PC-9 (cell line): ENCODE measurements at regions not wholly inside any gene's neighbourhood (a gene's known extent, or its start where the extent isn't known, plus 50 kb on each side); places are given as distances from the start of the nearest gene placed in this dataset.

Experiments used
- BruUV-seq: library from RNA; stranded (reverse); fragments of 400-500 nt; replicated peaks from 2 replicates; lab custom pipeline; 2021; lab: Mats Ljungman, UMichigan
- CTCF ChIA-PET: fragments of 300-600 bp; sonication (Branson Sonifier 250); formaldehyde crosslinking; loops from one replicate; lab custom pipeline; 2022; ENCODE audit warnings: antibody characterized with exemption; lab: Charles Lee
- POLR2A ChIA-PET: fragments of 300-600 bp; sonication (Branson Sonifier 250); formaldehyde crosslinking; loops from one replicate; lab custom pipeline; 2022; ENCODE audit warnings: antibody characterized with exemption; ENCODE audit not compliant: unreplicated experiment; lab: Charles Lee
- DNase-seq, 2 experiments: peaks; one replicate each; pipeline versions ENCODE4 v3.0.0 to v3.0.0-alpha.2; 2015 to 2022; ENCODE audit warnings: mixed read lengths in 1 of 2
- H2AFZ ChIP-seq: fragments of 200-600 bp; sonication (generic); 2 replicates; pipeline ENCODE4 v1.8.1; 2017; ENCODE audit warnings: antibody characterized with exemption
- H3F3A ChIP-seq: fragments of 200-600 bp; sonication (generic); 2 replicates; pipeline ENCODE4 v1.8.1; 2017; ENCODE audit warnings: antibody characterized with exemption, mild to moderate bottlenecking, low read depth; ENCODE audit not compliant: insufficient read depth
- H3K27ac ChIP-seq: fragments of 200-600 bp; sonication (generic); 2 replicates; pipeline ENCODE4 v1.6.1; 2016; ENCODE audit warnings: mixed run types
- H3K27me3 ChIP-seq: fragments of 200-600 bp; sonication (generic); 2 replicates; pipeline ENCODE4 v1.6.1; 2016; ENCODE audit warnings: low read depth, mixed run types; ENCODE audit not compliant: insufficient read depth
- H3K36me3 ChIP-seq: fragments of 200-600 bp; sonication (generic); 2 replicates; pipeline ENCODE4 v1.6.1; 2016; ENCODE audit warnings: low read depth, mixed run types
- H3K4me1 ChIP-seq: fragments of 200-600 bp; sonication (generic); replicated peaks from 2 replicates; pipeline ENCODE4 v1.6.1; 2016; ENCODE audit warnings: mixed run types; ENCODE audit not compliant: insufficient read depth
- H3K4me2 ChIP-seq: fragments of 200-600 bp; sonication (generic); 2 replicates; pipeline ENCODE4 v1.6.1; 2017; ENCODE audit warnings: mixed run types
- H3K4me3 ChIP-seq: fragments of 200-600 bp; sonication (generic); 2 replicates; pipeline ENCODE4 v1.6.1; 2016; ENCODE audit warnings: mixed run types
- H3K79me2 ChIP-seq: fragments of 200-600 bp; sonication (generic); 2 replicates; pipeline ENCODE4 v1.6.1; 2017; ENCODE audit warnings: low read depth, mixed run types
- H3K9me2 ChIP-seq: fragments of 200-600 bp; sonication (generic); 2 replicates; pipeline ENCODE4 v1.8.1; 2017; ENCODE audit warnings: mild to moderate bottlenecking; ENCODE audit not compliant: insufficient read depth
- H3K9me3 ChIP-seq: fragments of 200-600 bp; sonication (generic); 2 replicates; pipeline ENCODE4 v1.8.1; 2016; ENCODE audit warnings: low read depth; ENCODE audit not compliant: insufficient read depth
- H4K20me1 ChIP-seq: fragments of 200-600 bp; sonication (generic); 2 replicates; pipeline ENCODE4 v1.8.1; 2017; ENCODE audit not compliant: insufficient read depth
- EZH2 ChIP-seq: fragments of 200-600 bp; sonication (generic); IDR thresholded peaks from 2 replicates; pipeline ENCODE4 v1.8.0; 2017; ENCODE audit warnings: antibody characterized with exemption, low read depth
- intact Hi-C: fragments of 100-400 bp; cut with micrococcal nuclease; formaldehyde crosslinking; loops from one replicate; pipeline ENCODE4 v1.10.0; 2022; ENCODE audit not compliant: unreplicated experiment
- TF ChIP-seq, protein P1 (sequence below): fragments of 200-600 bp; sonication (generic); conservative IDR thresholded peaks from 2 replicates; pipeline ENCODE4 v1.6.1; 2017; ENCODE audit warnings: mixed run types, antibody characterized with exemption, mild to moderate bottlenecking, moderate library complexity

DNA sequence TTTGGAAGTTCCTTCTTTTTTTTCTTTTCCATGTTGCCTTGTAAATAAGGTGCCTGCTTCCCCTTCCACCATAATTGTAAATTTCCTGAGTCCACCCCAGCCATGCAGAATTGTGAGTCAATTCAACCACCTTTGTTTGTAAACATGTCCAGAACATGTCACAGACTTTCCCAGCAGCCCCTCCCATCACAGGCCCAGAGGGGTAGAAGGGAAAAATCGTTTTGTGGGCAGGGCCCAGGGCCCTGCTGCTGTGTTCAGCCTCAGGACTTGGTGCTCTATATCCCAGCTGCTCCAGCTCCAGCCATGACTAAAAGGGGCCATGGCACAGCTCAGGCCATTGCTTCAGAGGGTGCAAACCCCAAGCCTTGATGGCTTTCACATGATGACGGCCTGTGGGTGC, 384.6 kb upstream of the NCAM2 start:
- TF ChIP-seq, protein P1, sequence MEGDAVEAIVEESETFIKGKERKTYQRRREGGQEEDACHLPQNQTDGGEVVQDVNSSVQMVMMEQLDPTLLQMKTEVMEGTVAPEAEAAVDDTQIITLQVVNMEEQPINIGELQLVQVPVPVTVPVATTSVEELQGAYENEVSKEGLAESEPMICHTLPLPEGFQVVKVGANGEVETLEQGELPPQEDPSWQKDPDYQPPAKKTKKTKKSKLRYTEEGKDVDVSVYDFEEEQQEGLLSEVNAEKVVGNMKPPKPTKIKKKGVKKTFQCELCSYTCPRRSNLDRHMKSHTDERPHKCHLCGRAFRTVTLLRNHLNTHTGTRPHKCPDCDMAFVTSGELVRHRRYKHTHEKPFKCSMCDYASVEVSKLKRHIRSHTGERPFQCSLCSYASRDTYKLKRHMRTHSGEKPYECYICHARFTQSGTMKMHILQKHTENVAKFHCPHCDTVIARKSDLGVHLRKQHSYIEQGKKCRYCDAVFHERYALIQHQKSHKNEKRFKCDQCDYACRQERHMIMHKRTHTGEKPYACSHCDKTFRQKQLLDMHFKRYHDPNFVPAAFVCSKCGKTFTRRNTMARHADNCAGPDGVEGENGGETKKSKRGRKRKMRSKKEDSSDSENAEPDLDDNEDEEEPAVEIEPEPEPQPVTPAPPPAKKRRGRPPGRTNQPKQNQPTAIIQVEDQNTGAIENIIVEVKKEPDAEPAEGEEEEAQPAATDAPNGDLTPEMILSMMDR = no peak
- no peak for TF ChIP-seq EZH2
- CTCF ChIA-PET = no interaction called here
- Histone ChIP-seq H3K4me2 (no peak overlapping the region), H3K4me1 (no peaks in the 10 kb centered on the region), H3K79me2 (no peaks in the 10 kb centered on the region), H3K9me2 (no peaks in the 10 kb centered on the region), H3K27ac (no peak overlapping the region), H3K4me3 (no peak overlapping the region), H4K20me1 (no peaks in the 10 kb centered on the region), H3K9me3 (no peaks in the 10 kb centered on the region), H3K27me3 (no peaks in the 10 kb centered on the region), H2AFZ (no peak overlapping the region), H3F3A (no peaks in the 10 kb centered on the region), H3K36me3 (no peaks in the 10 kb centered on the region)
- no TSS peak for BruUV-seq
- intact Hi-C loops = loop anchor here (10.0 kb wide), 1 partner anchor 191 kb away; no protein-coding TSS in a partner anchor
- DNase-seq = no peak
- POLR2A ChIA-PET = no interaction called here

DNA sequence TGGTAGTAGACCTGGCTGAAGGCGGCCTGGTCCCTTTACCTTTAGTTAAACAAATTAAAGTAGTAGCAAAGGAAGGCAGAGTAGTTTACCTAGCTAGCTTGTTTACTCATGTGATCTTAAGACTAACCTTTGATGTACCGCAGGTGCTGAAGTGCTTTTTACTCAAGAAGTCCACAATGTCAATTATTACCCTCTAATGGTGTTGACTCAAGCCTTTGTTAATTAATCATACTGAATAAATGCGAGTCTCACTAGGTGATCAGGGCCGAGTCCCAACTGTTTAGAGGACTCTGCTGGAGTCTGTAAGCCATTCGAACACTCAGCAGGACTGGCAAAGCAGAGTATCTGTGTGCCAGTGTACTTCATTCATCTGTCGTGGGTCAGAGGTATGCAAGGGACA, 381.1 kb upstream of the NCAM2 start:
- ChIA-PET POLR2A (no interaction called here), CTCF (no interaction called here)
- no peaks in the 10 kb centered on the region for H3K9me3 ChIP-seq
- H3K4me2 ChIP-seq = no peak overlapping the region
- DNase-seq = no peak
- no peak overlapping the region for H3K4me3 ChIP-seq
- H3F3A ChIP-seq = no peaks in the 10 kb centered on the region
- intact Hi-C loops = loop anchor here (10.0 kb wide), 1 partner anchor 188 kb away; no protein-coding TSS in a partner anchor
- BruUV-seq = no TSS peak
- no peak overlapping the region for H2AFZ ChIP-seq
- no peaks in the 10 kb centered on the region for H3K4me1 ChIP-seq
- no peaks in the 10 kb centered on the region for H3K36me3 ChIP-seq
- no peaks in the 10 kb centered on the region for H3K79me2 ChIP-seq
- TF ChIP-seq EZH2 = no peak
- TF ChIP-seq, protein P1 = no peak
- H3K27me3 ChIP-seq = no peaks in the 10 kb centered on the region
- H3K27ac ChIP-seq = no peak overlapping the region
- no peaks in the 10 kb centered on the region for H4K20me1 ChIP-seq
- H3K9me2 ChIP-seq = no peaks in the 10 kb centered on the region

DNA sequence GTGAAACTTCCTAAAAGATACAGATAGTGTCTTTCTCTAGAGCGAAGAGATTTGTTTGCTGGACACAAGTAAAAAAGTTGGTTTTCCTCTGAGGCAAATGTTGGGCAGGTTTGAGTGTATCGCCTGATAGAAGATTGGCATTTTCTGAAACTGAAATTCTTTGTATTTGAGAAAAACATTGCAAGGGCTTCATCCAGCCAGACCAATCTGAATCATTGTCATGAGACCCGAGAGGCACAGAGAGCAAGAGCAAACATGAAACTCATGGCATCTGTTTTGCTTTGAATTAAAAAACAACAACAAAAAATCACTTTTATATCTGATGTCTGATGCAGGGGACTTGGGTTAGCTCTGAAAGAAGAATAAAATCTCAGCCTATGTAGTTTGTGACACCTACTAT, 379.3 kb upstream of the NCAM2 start:
- H3K9me2 ChIP-seq = no peaks in the 10 kb centered on the region
- no peaks in the 10 kb centered on the region for H3K79me2 ChIP-seq
- H3F3A ChIP-seq = no peaks in the 10 kb centered on the region
- H3K4me1 ChIP-seq = no peaks in the 10 kb centered on the region
- TF ChIP-seq, protein P1 = no peak
- TF ChIP-seq EZH2 = no peak
- CTCF ChIA-PET = no interaction called here
- BruUV-seq = no TSS peak
- H3K4me3 ChIP-seq = no peak overlapping the region
- no peaks in the 10 kb centered on the region for H3K27me3 ChIP-seq
- no peak overlapping the region for H2AFZ ChIP-seq
- no peaks in the 10 kb centered on the region for H3K36me3 ChIP-seq
- no peak for DNase-seq
- intact Hi-C loops = loop anchor here (10.0 kb wide), 1 partner anchor 186 kb away; no protein-coding TSS in a partner anchor
- no peaks in the 10 kb centered on the region for H3K9me3 ChIP-seq
- no peaks in the 10 kb centered on the region for H4K20me1 ChIP-seq
- POLR2A ChIA-PET = no interaction called here
- no peak overlapping the region for H3K4me2 ChIP-seq
- no peak overlapping the region for H3K27ac ChIP-seq
